HepG2 (cell line): ENCODE measurements at regions not wholly inside any gene's neighbourhood (a gene's known extent, or its start where the extent isn't known, plus 50 kb on each side); places are given as distances from the start of the nearest gene placed in this dataset.
A peak's percentile ranks its signal among the peaks of the same experiment; 100 is the strongest.

Experiments
- AGO2 ChIP-seq: fragments of 200-400 bp; formaldehyde crosslinking; optimal IDR thresholded peaks from 2 replicates; pipeline ENCODE3; 2017; ENCODE audit warnings: mild to moderate bottlenecking, low read depth, low read length, moderate library complexity
- GMEB1 ChIP-seq: sonication (generic); formaldehyde crosslinking; IDR thresholded peaks from 2 replicates; pipeline ENCODE4 v1.5.1; 2020; ENCODE audit warnings: missing genetic modification reagents, mild to moderate bottlenecking, borderline replicate concordance
- GZF1 ChIP-seq: sonication (generic); formaldehyde crosslinking; IDR thresholded peaks from 2 replicates; pipeline ENCODE4 v1.5.1; 2020; ENCODE audit warnings: mild to moderate bottlenecking, missing genetic modification reagents
- HDAC2 ChIP-seq: sonication (generic); formaldehyde crosslinking; IDR thresholded peaks from 2 replicates; pipeline ENCODE4 v1.4.0; 2020; ENCODE audit warnings: missing genetic modification reagents
- HNRNPL ChIP-seq: fragments of 200-400 bp; formaldehyde crosslinking; IDR thresholded peaks from 2 replicates; pipeline ENCODE4 v1.6.1; 2017; ENCODE audit warnings: mild to moderate bottlenecking, low read depth, low read length
- HOXA9 ChIP-seq: sonication (generic); formaldehyde crosslinking; IDR thresholded peaks from 2 replicates; pipeline ENCODE4 v1.8.1; 2022; ENCODE audit warnings: missing genetic modification reagents, mild to moderate bottlenecking, moderate library complexity, borderline replicate concordance
- KAT2B ChIP-seq: fragments of 150-350 bp; IDR thresholded peaks from 2 replicates; pipeline ENCODE4 v1.6.1; 2014; ENCODE audit warnings: low read depth, low read length, borderline replicate concordance
- KLF13 ChIP-seq: sonication (generic); formaldehyde crosslinking; IDR thresholded peaks from 2 replicates; pipeline ENCODE4 v1.4.0; 2020; ENCODE audit warnings: mild to moderate bottlenecking, missing genetic modification reagents
- MAF1 ChIP-seq: sonication (generic); formaldehyde crosslinking; IDR thresholded peaks from 2 replicates; pipeline ENCODE4 v1.5.0; 2020; ENCODE audit warnings: missing genetic modification reagents, borderline replicate concordance
- MIER2 ChIP-seq: IDR thresholded peaks from 2 replicates; pipeline ENCODE4 v1.6.1; 2016; ENCODE audit warnings: missing biosample characterization, missing genetic modification reagents
- MTERF4 ChIP-seq: sonication (generic); formaldehyde crosslinking; IDR thresholded peaks from 2 replicates; pipeline ENCODE4 v1.8.0; 2023; ENCODE audit warnings: mild to moderate bottlenecking, missing genetic modification reagents
- NCOA5 ChIP-seq: sonication (generic); formaldehyde crosslinking; IDR thresholded peaks from 2 replicates; pipeline ENCODE4 v1.4.0; 2020; ENCODE audit warnings: missing genetic modification reagents
- SMAD3 ChIP-seq: sonication (generic); formaldehyde crosslinking; IDR thresholded peaks from 2 replicates; pipeline ENCODE4 v1.4.0; 2020; ENCODE audit warnings: missing genetic modification reagents
- TRAFD1 ChIP-seq: sonication (generic); formaldehyde crosslinking; IDR thresholded peaks from 2 replicates; pipeline ENCODE4 v1.5.1; 2020; ENCODE audit warnings: missing genetic modification reagents, mild to moderate bottlenecking, borderline replicate concordance
- U2AF1 ChIP-seq: fragments of 200-400 bp; formaldehyde crosslinking; optimal IDR thresholded peaks from 2 replicates; pipeline ENCODE3; 2017; ENCODE audit warnings: mild to moderate bottlenecking, low read depth, low read length
- ZBTB14 ChIP-seq: sonication (generic); formaldehyde crosslinking; IDR thresholded peaks from 2 replicates; pipeline ENCODE4 v1.4.0; 2020; ENCODE audit warnings: missing genetic modification reagents
- ZIK1 ChIP-seq: sonication (generic); formaldehyde crosslinking; IDR thresholded peaks from 2 replicates; pipeline ENCODE4 v1.5.0; 2020; ENCODE audit warnings: mild to moderate bottlenecking, low read depth, missing genetic modification reagents, borderline replicate concordance
- ZNF512B ChIP-seq: sonication (generic); formaldehyde crosslinking; IDR thresholded peaks from 2 replicates; pipeline ENCODE4 v1.5.1; 2020; ENCODE audit warnings: missing genetic modification reagents, mild to moderate bottlenecking, borderline replicate concordance
- ZNF563 ChIP-seq: sonication (generic); formaldehyde crosslinking; IDR thresholded peaks from 2 replicates; pipeline ENCODE4 v1.8.0; 2022; ENCODE audit warnings: mild to moderate bottlenecking, moderate library complexity, missing genetic modification reagents
- ZNF749 ChIP-seq: sonication (generic); formaldehyde crosslinking; IDR thresholded peaks from 2 replicates; pipeline ENCODE4 v1.8.0; 2022; ENCODE audit warnings: mild to moderate bottlenecking, missing genetic modification reagents, moderate library complexity, borderline replicate concordance
- ZNF800 ChIP-seq: sonication (generic); formaldehyde crosslinking; IDR thresholded peaks from 2 replicates; pipeline ENCODE4 v1.4.0; 2020; ENCODE audit warnings: missing genetic modification reagents

- no peak for TF ChIP-seq TRAFD1 (CRISPR knock-in tag)
- 0 out of 2 replicates have a peak, but pooled peaks have one; percentile 17 for TF ChIP-seq HNRNPL
- TF ChIP-seq MIER2 (CRISPR knock-in tag) = no peak
- no peak for TF ChIP-seq ZIK1
- TF ChIP-seq HOXA9 (CRISPR knock-in tag) = no peak
- TF ChIP-seq KAT2B = no peak
- TF ChIP-seq U2AF1 = no peak
- no peak for TF ChIP-seq NCOA5 (CRISPR knock-in tag)
- TF ChIP-seq GZF1 (CRISPR knock-in tag) = no peak
- TF ChIP-seq ZNF563 = no peak
- no peak for TF ChIP-seq SMAD3
- TF ChIP-seq MAF1 (CRISPR knock-in tag) = no peak
- no peak for TF ChIP-seq MTERF4
- no peak for TF ChIP-seq ZNF800 (CRISPR knock-in tag)
- TF ChIP-seq GMEB1 (CRISPR knock-in tag) = no peak
- peak; percentile 58 for TF ChIP-seq AGO2
- TF ChIP-seq HDAC2 (CRISPR knock-in tag) = no peak
- no peak for TF ChIP-seq ZNF749 (CRISPR knock-in tag)
- TF ChIP-seq KLF13 (CRISPR knock-in tag) = no peak
- TF ChIP-seq ZNF512B (CRISPR knock-in tag) = no peak
- TF ChIP-seq ZBTB14 (CRISPR knock-in tag) = no peak
Measured at GRCh38 chr1:4268889-4269284, 368.8 kb upstream of the C1orf174 start (continued).
